Stimulated activated CD8-positive, alpha-beta memory T cell treated with anti-CD3 and anti-CD28 coated beads, Interleukin-4, amount 100 ng/mL, for 24 hours (primary cell): ENCODE measurements at regions not wholly inside any gene's neighbourhood (a gene's known extent, or its start where the extent isn't known, plus 50 kb on each side); places are given as distances from the start of the nearest gene placed in this dataset.

Source experiments
- DNase-seq: peaks from one replicate; pipeline ENCODE4 v3.0.0-alpha.2; 2020; ENCODE audit warnings: low read depth

DNA sequence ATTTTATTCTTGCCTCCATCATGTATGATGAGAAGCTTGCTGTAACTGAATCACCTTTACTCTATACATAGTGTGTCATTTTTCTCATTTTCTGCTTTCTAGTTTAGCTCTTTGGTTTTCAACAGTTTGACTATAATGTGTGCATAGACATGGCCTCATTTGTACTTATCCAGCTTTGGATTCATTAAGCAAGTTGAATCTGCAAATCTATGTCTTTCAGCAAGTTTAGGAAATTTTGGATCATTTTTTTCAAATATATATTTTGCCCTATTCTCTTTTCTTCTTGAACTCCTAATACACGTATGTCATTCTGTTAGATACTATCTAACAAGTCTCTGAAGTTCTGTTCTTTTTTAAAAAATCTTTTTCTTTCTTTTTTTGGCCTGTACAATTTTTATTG, 57.8 kb downstream of the PRLHR start:
- no peak for DNase-seq

DNA sequence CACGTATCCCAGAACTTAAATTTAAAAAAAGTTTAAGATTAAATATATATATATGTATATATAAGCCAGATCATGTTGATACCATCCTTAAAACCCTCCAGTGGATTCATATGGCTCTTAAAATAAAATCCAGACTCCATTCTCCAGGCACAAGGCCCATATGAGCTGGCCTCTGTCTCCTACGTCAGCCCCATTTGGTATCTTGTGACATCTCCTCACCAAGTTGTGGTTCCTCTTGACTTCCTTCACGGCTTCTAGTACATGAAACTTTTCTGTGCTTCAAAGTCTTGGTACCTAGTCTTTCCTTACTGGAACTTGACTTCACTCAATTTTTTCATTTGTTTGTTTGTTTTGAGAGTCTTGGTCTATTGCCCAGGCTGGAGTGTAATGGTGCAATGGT, 61.3 kb downstream of the PRLHR start:
- DNase-seq, result no peak

DNA sequence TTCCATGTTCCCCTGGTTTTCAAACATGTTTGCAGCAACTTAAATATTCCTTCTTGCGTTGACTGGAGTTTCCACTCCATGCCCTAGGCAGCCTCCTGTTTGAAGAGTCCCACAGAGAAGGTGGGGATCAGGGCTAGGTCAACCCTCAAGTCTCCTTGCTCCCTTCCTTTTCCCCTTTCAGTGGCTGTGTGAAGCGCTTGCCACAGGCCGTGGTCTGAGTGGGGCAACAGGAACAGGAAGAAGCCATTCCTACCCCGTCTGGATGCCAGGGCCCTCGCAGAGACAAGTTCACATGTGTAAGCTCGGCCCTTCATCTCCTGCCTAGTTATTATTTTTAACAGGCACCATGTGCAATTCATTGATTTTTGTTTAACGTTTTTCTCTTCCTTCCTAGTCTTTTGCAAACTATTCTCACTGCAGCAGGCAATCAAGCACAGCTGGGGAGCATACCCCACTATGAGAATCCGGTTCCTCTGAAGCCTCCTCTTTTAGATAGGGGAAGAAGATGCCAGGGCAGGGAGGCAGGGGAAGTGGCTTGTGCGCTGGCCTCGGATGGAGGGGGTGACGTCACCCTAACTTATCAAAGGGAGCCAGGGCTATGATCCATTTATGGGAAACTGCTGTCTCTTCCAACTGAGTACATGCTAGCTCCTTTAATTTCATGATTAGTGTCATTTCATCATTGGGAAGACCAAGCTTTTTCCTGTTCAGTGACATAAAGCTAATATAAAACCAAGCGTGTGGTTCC, 64.2 kb downstream of the PRLHR start:
- DNase-seq, result no peak

- DNase-seq, result no peak
Measured at GRCh38 chr10:118528426-118528825, 67.0 kb downstream of the PRLHR start.

- no peak for DNase-seq
Measured at GRCh38 chr10:118523775-118524174, 71.7 kb downstream of the PRLHR start.

GRCh38 chr10:118522791-118523498, 72.5 kb downstream of the PRLHR start:
- DNase-seq, result no peak

DNA sequence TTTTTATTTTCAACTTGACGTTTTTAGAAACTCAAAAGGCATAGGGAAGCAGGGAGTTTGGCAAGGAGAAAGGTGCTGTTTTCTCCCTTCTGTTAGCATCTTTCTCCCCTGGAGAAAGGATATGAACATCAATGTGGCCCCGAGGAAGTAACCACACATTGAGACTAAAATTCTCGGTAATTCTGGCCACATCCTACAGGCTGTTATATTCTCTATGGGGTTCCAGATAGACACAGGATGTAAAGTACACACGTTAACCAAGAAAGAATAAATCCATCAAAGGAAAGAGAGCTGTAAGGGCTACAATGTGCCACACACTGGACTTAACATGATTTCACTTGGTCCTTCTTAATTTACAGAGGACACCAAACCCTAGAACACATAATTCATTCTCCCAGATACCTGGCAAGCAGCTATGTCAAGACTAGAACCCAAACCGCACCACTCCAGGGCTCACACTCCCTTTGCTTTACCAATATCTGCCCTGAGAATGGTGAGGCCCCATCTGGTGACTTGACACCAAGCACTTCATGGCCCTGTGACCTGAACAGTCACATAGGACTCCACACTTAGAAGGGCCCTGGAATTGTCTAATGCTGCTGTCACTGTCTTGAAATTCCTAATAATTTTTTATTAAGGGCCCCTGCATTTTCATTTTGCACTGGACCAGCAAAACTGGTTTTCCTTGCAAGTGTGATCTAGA, 73.9 kb downstream of the PRLHR start:
- DNase-seq, result no peak

DNA sequence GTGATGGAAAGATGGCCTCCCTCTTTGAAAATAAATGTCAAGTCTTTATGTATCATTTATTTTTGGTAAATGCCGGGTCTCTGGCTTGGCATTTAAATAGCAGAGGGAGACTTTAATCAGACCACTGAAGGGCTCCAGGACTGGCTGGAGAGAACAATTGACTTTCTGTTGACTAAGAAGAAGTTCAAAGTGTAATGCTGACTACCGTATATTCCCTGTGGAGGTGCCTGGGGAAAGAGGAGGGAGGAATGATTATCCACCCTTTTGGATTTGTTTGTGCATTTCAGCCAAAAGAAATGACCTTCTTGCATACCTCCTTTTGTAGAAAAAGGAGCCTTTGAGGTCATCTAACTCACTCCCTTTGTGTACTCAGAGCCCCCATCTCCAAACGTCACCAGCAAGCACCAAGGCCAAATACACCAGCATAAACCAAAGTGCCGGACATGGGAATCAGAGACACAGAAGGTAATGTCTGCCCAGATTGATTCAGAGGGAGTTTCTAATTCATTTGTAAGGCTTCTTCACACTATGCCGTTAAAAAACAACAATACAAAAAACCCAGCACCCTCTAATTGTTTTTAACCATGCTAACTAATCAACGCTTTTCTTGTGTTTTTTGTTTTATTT, 75.2 kb downstream of the PRLHR start:
- DNase-seq, result no peak

GRCh38 chr10:118518095-118518494, 77.4 kb downstream of the PRLHR start:
- DNase-seq, result no peak

DNA sequence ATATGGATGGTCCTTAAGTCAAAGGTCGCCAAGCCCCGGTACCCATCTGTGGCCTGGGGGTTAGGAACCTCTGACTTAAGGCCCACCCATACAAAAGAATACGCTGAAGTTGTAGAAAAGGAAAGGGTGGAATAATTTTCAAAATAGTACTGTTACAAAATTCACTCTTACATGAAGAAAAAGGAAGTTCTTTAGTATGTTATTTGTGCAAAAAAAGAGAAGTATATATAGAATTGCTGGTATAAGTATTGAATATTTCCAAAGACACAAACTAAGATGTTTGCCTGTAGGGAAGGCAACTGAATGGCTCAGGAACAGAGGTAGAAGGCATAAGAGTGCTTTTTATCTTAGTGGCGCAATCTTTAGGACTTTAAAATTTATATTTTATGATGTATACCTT, 78.7 kb downstream of the PRLHR start:
- DNase-seq, result no peak

DNA sequence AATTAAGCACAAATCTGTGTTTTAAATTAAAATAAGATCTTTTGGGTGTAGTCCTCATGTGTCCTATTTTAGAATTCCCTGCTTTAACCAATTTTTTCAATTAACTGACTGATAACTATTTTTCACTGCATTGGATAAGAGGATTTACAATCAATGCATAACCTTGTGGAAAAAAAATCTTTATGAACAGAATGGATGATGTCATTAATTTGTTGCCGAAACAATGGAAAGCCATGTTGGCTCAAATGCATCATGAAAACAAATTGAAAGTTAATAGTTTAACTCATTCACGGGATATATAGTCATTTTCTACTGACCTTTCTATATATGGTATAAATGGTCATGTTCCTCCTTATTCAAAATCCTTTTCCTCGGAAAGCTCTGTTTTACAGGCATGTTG, 82.3 kb downstream of the PRLHR start:
- no peak for DNase-seq

DNA sequence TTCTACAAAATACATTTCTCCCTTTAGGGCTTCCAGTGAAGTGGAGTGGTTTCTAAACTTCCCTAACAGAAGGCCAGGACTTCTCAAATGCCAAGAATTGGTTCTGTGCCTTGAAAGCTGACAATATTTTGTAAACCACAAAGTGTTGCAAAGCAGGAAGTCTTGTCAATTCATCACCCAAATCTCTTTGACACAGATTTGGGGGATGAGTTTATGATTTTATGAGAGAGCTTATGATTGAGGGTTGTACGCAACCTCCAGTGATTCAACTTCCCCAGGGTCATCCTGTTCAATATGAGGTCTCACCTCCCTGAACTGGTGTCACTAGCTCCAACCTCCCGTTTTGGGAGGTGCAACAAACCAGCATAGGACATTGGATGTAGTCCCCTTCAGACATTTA, 83.7 kb downstream of the PRLHR start:
- no peak for DNase-seq

DNA sequence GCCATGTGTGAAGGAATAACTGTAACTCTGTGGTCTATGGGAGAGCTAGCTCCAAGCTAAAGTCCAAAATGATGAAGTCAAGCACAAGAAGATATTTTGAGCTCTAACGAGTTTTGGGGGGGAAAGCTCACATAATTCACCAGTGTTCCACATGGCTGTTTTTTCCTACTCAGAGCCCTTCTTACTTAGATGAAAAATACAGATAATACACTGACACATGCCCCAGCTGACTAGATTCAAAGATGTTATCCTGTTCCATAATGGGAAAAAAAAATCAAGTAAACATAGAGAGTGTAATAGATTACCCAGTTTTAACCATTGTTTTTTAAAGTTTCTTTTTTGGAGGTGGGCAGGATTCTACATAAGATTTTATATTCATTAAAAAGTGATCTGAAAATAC, 86.6 kb downstream of the PRLHR start:
- no peak for DNase-seq

DNA sequence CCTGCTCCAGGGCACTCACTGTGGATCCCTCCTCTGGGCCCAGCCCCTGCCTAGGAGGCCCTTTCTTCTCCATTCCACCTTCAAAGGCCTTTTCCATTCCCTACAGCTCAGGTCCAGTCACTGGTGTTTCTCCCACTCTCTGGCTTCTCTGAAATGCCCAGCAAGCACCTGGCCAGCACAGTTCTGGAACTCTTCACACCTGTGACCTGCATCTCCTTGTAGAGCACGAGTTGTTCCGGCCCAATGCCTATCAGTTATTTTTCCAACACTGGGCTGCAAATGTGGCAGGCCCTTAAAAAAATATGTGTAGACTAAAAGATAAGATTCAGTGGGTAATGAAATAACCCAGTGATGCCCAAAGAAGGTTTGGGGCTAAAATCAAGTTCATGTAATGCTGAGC, 87.1 kb downstream of the PRLHR start:
- DNase-seq, result no peak

DNA sequence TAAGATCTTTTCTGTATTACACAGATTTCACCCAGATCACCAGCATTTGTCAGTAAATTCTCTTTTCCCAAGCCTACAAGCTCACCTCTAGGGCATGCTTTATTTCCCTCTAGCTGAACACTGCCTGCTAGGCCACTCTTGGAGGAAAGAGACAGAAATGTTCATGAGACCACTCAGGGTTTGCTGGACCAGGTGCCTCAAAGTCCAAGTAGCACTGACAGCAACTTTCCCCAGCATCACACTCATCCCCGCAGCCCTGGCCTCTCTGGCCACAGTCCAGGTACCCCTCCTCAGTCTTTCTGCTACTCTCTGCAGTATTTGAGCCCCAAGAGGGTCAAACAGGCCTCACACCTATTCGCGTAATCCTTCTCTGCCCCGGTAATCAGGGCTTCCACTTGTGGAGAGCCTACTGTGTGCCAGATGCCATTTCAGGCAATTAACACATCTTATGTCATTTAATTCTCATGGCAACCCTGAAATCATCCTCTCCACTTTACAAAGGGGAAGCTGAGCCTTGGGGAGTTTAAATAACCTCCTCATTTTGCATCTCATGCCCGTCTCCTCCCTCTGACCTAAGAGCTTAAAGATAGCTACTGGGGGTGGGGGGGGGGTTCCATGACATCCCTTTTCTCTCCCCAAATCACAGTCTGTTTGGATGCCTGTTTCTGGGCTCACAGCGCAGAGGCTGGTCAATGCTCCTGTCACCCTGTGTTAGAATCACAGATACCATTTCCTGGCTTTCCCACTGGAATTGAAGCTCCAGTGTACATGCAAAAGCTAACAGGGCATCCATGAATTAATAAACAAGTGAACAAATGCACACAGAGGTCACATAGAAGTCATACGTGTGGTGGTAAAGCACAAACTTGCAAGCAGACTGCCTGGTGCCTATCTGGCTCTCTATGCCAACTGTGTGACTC, 88.5 kb downstream of the PRLHR start:
- no peak for DNase-seq

DNA sequence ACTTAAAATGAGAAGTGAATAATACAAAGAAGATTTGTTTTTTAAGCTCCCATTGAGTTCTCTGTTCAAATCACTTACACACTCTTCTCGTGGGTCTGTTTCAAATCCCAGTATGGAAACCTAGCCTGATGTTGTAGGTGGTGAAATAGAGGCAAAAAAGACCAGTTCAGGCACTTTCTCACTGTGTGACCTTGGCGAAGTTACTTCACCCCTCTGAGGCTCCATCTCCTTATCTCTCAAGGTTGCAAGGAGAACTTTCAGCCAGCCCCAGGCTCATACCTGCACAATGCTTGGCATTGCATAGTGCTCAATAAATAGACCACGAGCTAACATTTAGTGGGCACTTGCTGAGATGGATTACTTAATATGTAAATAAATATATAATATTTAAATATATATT, 90.1 kb downstream of the PRLHR start:
- no peak for DNase-seq

GRCh38 chr10:118504467-118505205, 90.8 kb downstream of the PRLHR start:
- no peak for DNase-seq

GRCh38 chr10:118504044-118504443, 91.4 kb downstream of the PRLHR start:
- no peak for DNase-seq

GRCh38 chr10:118503192-118503591, 92.3 kb downstream of the PRLHR start:
- DNase-seq, result no peak

DNA sequence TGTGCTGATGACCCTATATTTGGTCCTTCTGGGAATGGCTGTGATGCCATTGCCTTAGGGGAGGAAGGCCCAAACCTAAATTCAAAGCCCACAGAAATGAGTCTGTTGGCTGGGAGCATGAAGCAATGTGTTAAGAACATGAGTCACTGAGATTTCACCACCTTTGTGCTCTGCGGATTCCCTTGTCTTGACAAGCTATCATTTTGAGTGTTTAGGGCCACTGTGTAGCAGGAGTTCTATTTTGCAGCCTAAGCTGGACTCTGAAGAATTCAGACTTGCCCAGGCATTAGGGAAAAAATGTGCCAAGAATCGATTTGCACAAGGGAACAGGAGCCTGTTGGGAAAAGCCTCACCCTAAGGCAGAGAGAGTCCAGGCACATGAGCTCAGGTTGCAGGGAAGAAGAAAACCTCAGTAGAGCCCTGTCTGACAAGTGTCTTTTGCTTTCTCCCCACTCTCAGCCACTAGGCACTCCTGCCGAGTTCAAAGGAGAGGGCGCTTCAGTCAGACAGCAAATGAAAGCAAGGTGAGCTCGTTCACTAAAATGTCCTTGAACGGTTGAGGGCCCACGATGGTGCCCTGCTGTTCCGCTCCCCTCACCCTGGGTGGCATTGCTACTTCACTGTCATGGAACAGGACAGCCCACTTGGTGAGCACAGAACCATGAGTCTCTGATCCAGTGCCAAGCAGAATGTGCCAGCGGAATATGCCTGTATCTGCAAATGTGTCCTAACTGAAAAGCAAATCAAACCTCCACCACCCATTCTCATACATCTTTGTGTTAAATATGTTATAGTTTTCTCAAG, 93.6 kb downstream of the PRLHR start:
- no peak for DNase-seq
